HCT116 (cell line): ENCODE measurements at regions not wholly inside any gene's neighbourhood (a gene's known extent, or its start where the extent isn't known, plus 50 kb on each side); places are given as distances from the start of the nearest gene placed in this dataset.

Source experiments
- ATAC-seq: fragments of 200-7000 bp; cut with Tn5 transposase; 2 replicates; pipeline ENCODE4 v1.9.1; 2020; ENCODE audit warnings: mild to moderate bottlenecking, moderate library complexity
- BruUV-seq: library from RNA; stranded (reverse); fragments of 400-500 nt; replicated peaks from 2 replicates; lab custom pipeline; 2021; lab: Mats Ljungman, UMichigan
- CTCF ChIA-PET: fragments of 300-600 bp; sonication (Branson Sonifier 250); formaldehyde crosslinking; loops from one replicate; lab custom pipeline; 2021; ENCODE audit warnings: antibody characterized with exemption; lab: Charles Lee
- POLR2A ChIA-PET: fragments of 300-600, 350-600 bp; sonication (Branson Sonifier 250); formaldehyde crosslinking; loops from one replicate; lab custom pipeline; 2021; ENCODE audit warnings: antibody characterized with exemption; lab: Charles Lee
- RAD21 ChIA-PET, 2 experiments: fragments of 300-600 bp; sonication (Branson Sonifier 250); formaldehyde crosslinking; loops; one replicate each; lab custom pipeline; 2023; ENCODE audit warnings: low total read pairs in 2 of 2; ENCODE audit not compliant: uncharacterized antibody in 2 of 2, unreplicated experiment in 2 of 2, low non-redundant PET in 1 of 2; lab: Charles Lee
- DNase-seq: peaks from one replicate; pipeline ENCODE4 v3.0.0-alpha.2; 2010; ENCODE audit warnings: low read depth, low spot score
- H2AFZ ChIP-seq: fragments of 200-600 bp; shearing (Covaris generic), sonication (generic); 2 replicates; pipeline ENCODE4 v1.6.1; 2017; ENCODE audit warnings: low read depth, mixed run types, mixed read lengths, antibody characterized with exemption, low read length; ENCODE audit not compliant: poor library complexity, severe bottlenecking
- H3K27ac ChIP-seq: 2 replicates; pipeline ENCODE4 v1.5.1; 2012; ENCODE audit warnings: low read depth, low read length
- H3K27me3 ChIP-seq: fragments of 200-600 bp; sonication (generic); 2 replicates; pipeline ENCODE4 v1.6.1; 2016; ENCODE audit warnings: mixed run types, low read length, mixed read lengths; ENCODE audit not compliant: insufficient read depth
- H3K36me3 ChIP-seq, 2 experiments: fragments of 200-500 bp in 1 of 2; fragments of 200-600 bp in 1 of 2; sonication (Bioruptor generic) in 1 of 2; sonication (generic) in 1 of 2; 2 replicates each; pipeline versions ENCODE4 v1.5.1 to v1.6.1; 2014 to 2016; ENCODE audit warnings: low read length in 2 of 2, inconsistent platforms in 1 of 2, mixed read lengths in 1 of 2, mixed run types in 1 of 2; ENCODE audit not compliant: insufficient read depth in 2 of 2, control insufficient read depth in 1 of 2
- H3K4me1 ChIP-seq, 2 experiments: fragments of 200-600 bp in 1 of 2; sonication (generic) in 1 of 2; 2 replicates each; pipeline versions ENCODE4 v1.5.1 to v1.6.1; 2012 to 2017; ENCODE audit warnings: low read length in 2 of 2, inconsistent platforms in 1 of 2, mild to moderate bottlenecking in 1 of 2, mixed read lengths in 1 of 2, mixed run types in 1 of 2, moderate library complexity in 1 of 2; ENCODE audit not compliant: insufficient read depth in 2 of 2, control insufficient read depth in 1 of 2
- H3K4me2 ChIP-seq: fragments of 200-600 bp; sonication (generic); 2 replicates; pipeline ENCODE4 v1.6.1; 2017; ENCODE audit warnings: mixed run types, low read length, mixed read lengths
- H3K4me3 ChIP-seq, 2 experiments: fragments of 200-600 bp in 1 of 2; sonication (generic) in 1 of 2; replicated peaks in 1 of 2; 2 replicates each; pipeline ENCODE4 v1.5.1; 2011 to 2016; ENCODE audit warnings: low read length in 2 of 2, control low read depth in 1 of 2, low read depth in 1 of 2, mild to moderate bottlenecking in 1 of 2, mixed read lengths in 1 of 2, mixed run types in 1 of 2
- H3K79me2 ChIP-seq: fragments of 200-600 bp; sonication (generic); 2 replicates; pipeline ENCODE4 v1.6.1; 2017; ENCODE audit warnings: mild to moderate bottlenecking, mixed run types, low read length, moderate library complexity, mixed read lengths; ENCODE audit not compliant: insufficient read depth
- H3K9ac ChIP-seq: fragments of 200-600 bp; sonication (generic); 2 replicates; pipeline ENCODE4 v1.6.1; 2016; ENCODE audit warnings: low read length, mixed read lengths
- H3K9me2 ChIP-seq: fragments of 200-600 bp; sonication (generic), shearing (Covaris generic); 2 replicates; pipeline ENCODE4 v1.6.1; 2017; ENCODE audit warnings: mixed run types, mild to moderate bottlenecking, moderate library complexity; ENCODE audit not compliant: insufficient read depth
- H3K9me3 ChIP-seq, 2 experiments: fragments of 200-500 bp in 1 of 2; fragments of 200-600 bp in 1 of 2; sonication (Bioruptor generic) in 1 of 2; sonication (generic) in 1 of 2; 2 replicates each; pipeline ENCODE4 v1.6.1; 2014 to 2017; ENCODE audit warnings: low read length in 2 of 2, mixed read lengths in 2 of 2, inconsistent platforms in 1 of 2, low read depth in 1 of 2, mild to moderate bottlenecking in 1 of 2, mixed run types in 1 of 2, moderate library complexity in 1 of 2; ENCODE audit not compliant: control insufficient read depth in 1 of 2, insufficient read depth in 1 of 2
- H4K20me1 ChIP-seq: fragments of 200-600 bp; sonication (generic), shearing (Covaris generic); 2 replicates; pipeline ENCODE4 v1.6.1; 2017; ENCODE audit warnings: mixed run types, mild to moderate bottlenecking, moderate library complexity; ENCODE audit not compliant: insufficient read depth
- ATF3 ChIP-seq: IDR thresholded peaks from 2 replicates; pipeline ENCODE4 v1.6.1; 2012
- CTCF ChIP-seq, 3 experiments: fragments of 200-600 bp in 1 of 3; sonication (generic) in 1 of 3; IDR thresholded peaks in 2 of 3; conservative IDR thresholded peaks in 1 of 3; 2 replicates each; pipeline ENCODE4 v1.5.1; 2012 to 2017; ENCODE audit warnings: low read depth in 2 of 3, low read length in 2 of 3, antibody characterized with exemption in 1 of 3, borderline replicate concordance in 1 of 3, control low read depth in 1 of 3, mild to moderate bottlenecking in 1 of 3, mixed read lengths in 1 of 3, mixed run types in 1 of 3, moderate library complexity in 1 of 3; ENCODE audit not compliant: insufficient read depth in 1 of 3
- EGR1 ChIP-seq: IDR thresholded peaks from 2 replicates; pipeline ENCODE4 v1.6.1; 2012; ENCODE audit warnings: low read depth
- ELF1 ChIP-seq: IDR thresholded peaks from 2 replicates; pipeline ENCODE4 v1.6.1; 2012; ENCODE audit warnings: low read depth, borderline replicate concordance
- EZH2phosphoT487 ChIP-seq: fragments of 200-600 bp; IDR thresholded peaks from 2 replicates; pipeline ENCODE4 v1.6.1; 2018; ENCODE audit warnings: antibody characterized with exemption, borderline replicate concordance
- FOSL1 ChIP-seq: IDR thresholded peaks from 2 replicates; pipeline ENCODE4 v1.6.1; 2012; ENCODE audit warnings: low read depth
- POLR2A ChIP-seq: IDR thresholded peaks from 2 replicates; pipeline ENCODE4 v1.7.0; 2011; ENCODE audit warnings: borderline replicate concordance; ENCODE audit not compliant: insufficient read depth, insufficient read length; ENCODE audit errors: extremely low read depth
- SIN3A ChIP-seq: IDR thresholded peaks from 2 replicates; pipeline ENCODE4 v1.6.1; 2012; ENCODE audit warnings: low read depth
- SRF ChIP-seq: IDR thresholded peaks from 2 replicates; pipeline ENCODE4 v1.6.1; 2012; ENCODE audit warnings: low read depth
- ZNF274 ChIP-seq: fragments of 200-500 bp; sonication (Bioruptor generic); IDR thresholded peaks from 2 replicates; pipeline ENCODE4 v1.6.1; 2014; ENCODE audit warnings: mild to moderate bottlenecking, low read depth, low read length, inconsistent platforms
- intact Hi-C: fragments of 100-400 bp; cut with micrococcal nuclease; formaldehyde crosslinking; loops from 2 replicates; pipeline ENCODE4 v1.10.0; 2022

GRCh38 chr6:27758491-27758890 is 153.7 kb downstream of the OR2B2 start:
- POLR2A ChIA-PET = interaction anchor here (1.8 kb wide), 1 partner anchor 135 kb away, joined by 8 read pairs; a partner anchor contains a TSS
- H3K36me3 ChIP-seq = no peaks in the 10 kb centered on the region
- RAD21 ChIA-PET = no interaction called here
- intact Hi-C loops = loop anchor here (10.0 kb wide), 1 partner anchor 214 kb away; no protein-coding TSS in a partner anchor
- ATAC-seq = no peak
- TF ChIP-seq SRF (no peak), ZNF274 (no peak), SIN3A (no peak), EZH2phosphoT487 (no peak), FOSL1 (no peak), POLR2A (no peak), EGR1 (no peak), ELF1 (no peak), CTCF (IDR thresholded peaks at IDR 0.05 in 2 of 3, conservative IDR thresholded peaks at IDR 0.05 in 1 of 3; ENCODE audit: borderline replicate concordance in 1 of 3, insufficient read depth in 1 of 3, low read depth in 2 of 3, low read length in 2 of 3) (no peak), ATF3 (no peak)
- H4K20me1 ChIP-seq = no peaks in the 10 kb centered on the region
- no peaks in the 10 kb centered on the region for H3K27me3 ChIP-seq
- no peak overlapping the region for H3K4me3 ChIP-seq
- no peak overlapping the region for H3K9ac ChIP-seq
- BruUV-seq = no TSS peak
- no peaks in the 10 kb centered on the region for H3K9me2 ChIP-seq
- no peaks in the 10 kb centered on the region for H3K9me3 ChIP-seq
- CTCF ChIA-PET = interaction anchor here (3.9 kb wide), 1 partner anchor 13 kb away, joined by 25 read pairs; no protein-coding TSS in a partner anchor
- DNase-seq = no peak
- no peak overlapping the region for H3K4me2 ChIP-seq
- no peak overlapping the region for H3K27ac ChIP-seq
- no peak overlapping the region for H2AFZ ChIP-seq
- H3K4me1 ChIP-seq = peaks cover 11 to 31% of the 10 kb centered on the region in 2 experiments
- no peaks in the 10 kb centered on the region for H3K79me2 ChIP-seq
